MM.1S (cell line): ENCODE measurements at regions not wholly inside any gene's neighbourhood (a gene's known extent, or its start where the extent isn't known, plus 50 kb on each side); places are given as distances from the start of the nearest gene placed in this dataset.

Source experiments
- EZH2 ChIP-seq: fragments of 300-600 bp; sonication (generic); optimal IDR thresholded peaks from 2 replicates; pipeline ENCODE3; 2017; ENCODE audit warnings: low read depth, mild to moderate bottlenecking, antibody characterized with exemption, low read length, mixed read lengths
- TF ChIP-seq, protein P1 (sequence below): fragments of 300-600 bp; sonication (generic); IDR thresholded peaks from 2 replicates; pipeline ENCODE4 v1.5.1; 2016; ENCODE audit warnings: antibody characterized with exemption, low read length, mixed read lengths

- TF ChIP-seq, protein P1, sequence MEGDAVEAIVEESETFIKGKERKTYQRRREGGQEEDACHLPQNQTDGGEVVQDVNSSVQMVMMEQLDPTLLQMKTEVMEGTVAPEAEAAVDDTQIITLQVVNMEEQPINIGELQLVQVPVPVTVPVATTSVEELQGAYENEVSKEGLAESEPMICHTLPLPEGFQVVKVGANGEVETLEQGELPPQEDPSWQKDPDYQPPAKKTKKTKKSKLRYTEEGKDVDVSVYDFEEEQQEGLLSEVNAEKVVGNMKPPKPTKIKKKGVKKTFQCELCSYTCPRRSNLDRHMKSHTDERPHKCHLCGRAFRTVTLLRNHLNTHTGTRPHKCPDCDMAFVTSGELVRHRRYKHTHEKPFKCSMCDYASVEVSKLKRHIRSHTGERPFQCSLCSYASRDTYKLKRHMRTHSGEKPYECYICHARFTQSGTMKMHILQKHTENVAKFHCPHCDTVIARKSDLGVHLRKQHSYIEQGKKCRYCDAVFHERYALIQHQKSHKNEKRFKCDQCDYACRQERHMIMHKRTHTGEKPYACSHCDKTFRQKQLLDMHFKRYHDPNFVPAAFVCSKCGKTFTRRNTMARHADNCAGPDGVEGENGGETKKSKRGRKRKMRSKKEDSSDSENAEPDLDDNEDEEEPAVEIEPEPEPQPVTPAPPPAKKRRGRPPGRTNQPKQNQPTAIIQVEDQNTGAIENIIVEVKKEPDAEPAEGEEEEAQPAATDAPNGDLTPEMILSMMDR, result no peak
- TF ChIP-seq EZH2, result no peak
These were observed 261.7 kb upstream of the IRX3 start for GRCh38 chr16:54548281-54548680.
